ENCODE measurements at regions not wholly inside any gene's neighbourhood (a gene's known extent, or its start where the extent isn't known, plus 50 kb on each side); places are given as distances from the start of the nearest gene placed in this dataset.

GRCh38 chr13:61024046-61024445, 391.6 kb downstream of the PCDH20 start:
- TF ChIP-seq, protein P1, sequence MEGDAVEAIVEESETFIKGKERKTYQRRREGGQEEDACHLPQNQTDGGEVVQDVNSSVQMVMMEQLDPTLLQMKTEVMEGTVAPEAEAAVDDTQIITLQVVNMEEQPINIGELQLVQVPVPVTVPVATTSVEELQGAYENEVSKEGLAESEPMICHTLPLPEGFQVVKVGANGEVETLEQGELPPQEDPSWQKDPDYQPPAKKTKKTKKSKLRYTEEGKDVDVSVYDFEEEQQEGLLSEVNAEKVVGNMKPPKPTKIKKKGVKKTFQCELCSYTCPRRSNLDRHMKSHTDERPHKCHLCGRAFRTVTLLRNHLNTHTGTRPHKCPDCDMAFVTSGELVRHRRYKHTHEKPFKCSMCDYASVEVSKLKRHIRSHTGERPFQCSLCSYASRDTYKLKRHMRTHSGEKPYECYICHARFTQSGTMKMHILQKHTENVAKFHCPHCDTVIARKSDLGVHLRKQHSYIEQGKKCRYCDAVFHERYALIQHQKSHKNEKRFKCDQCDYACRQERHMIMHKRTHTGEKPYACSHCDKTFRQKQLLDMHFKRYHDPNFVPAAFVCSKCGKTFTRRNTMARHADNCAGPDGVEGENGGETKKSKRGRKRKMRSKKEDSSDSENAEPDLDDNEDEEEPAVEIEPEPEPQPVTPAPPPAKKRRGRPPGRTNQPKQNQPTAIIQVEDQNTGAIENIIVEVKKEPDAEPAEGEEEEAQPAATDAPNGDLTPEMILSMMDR (IDR thresholded peaks at IDR 0.05), result no peak
- ATAC-seq (ENCODE audit: low FRiP score) (no peak), DNase-seq (ENCODE audit: low spot score) (no peak)

GRCh38 chr13:61021838-61022237, 393.8 kb downstream of the PCDH20 start:
- TF ChIP-seq, protein P1 (IDR thresholded peaks at IDR 0.05), result no peak
- DNase-seq (ENCODE audit: low spot score) (no peak), ATAC-seq (ENCODE audit: low FRiP score) (no peak)

- DNase-seq (ENCODE audit: low spot score) (no peak), ATAC-seq (ENCODE audit: low FRiP score) (no peak)
- TF ChIP-seq, protein P1 (IDR thresholded peaks at IDR 0.05), result no peak
These were observed 401.9 kb downstream of the PCDH20 start for GRCh38 chr13:61013796-61014195.

- DNase-seq (ENCODE audit: low spot score) (no peak), ATAC-seq (ENCODE audit: low FRiP score) (no peak)
- TF ChIP-seq, protein P1 (IDR thresholded peaks at IDR 0.05), result no peak
These were observed 405.3 kb downstream of the PCDH20 start for GRCh38 chr13:61010358-61010757.

GRCh38 chr13:61002686-61003085, 413.0 kb downstream of the PCDH20 start:
- TF ChIP-seq, protein P1 (IDR thresholded peaks at IDR 0.05), result no peak
- DNase-seq (ENCODE audit: low spot score), result no peak
- ATAC-seq (ENCODE audit: low FRiP score), result no peak

GRCh38 chr13:60990032-60990733, 425.5 kb downstream of the PCDH20 start:
- TF ChIP-seq, protein P1 (IDR thresholded peaks at IDR 0.05), result no peak
- no peak for ATAC-seq (ENCODE audit: low FRiP score)
- no peak for DNase-seq (ENCODE audit: low spot score)

- no peak for DNase-seq (ENCODE audit: low spot score)
- TF ChIP-seq, protein P1 (IDR thresholded peaks at IDR 0.05), result no peak
- no peak for ATAC-seq (ENCODE audit: low FRiP score)
These were observed 429.3 kb downstream of the PCDH20 start for GRCh38 chr13:60986301-60986700.

Data from omental fat pad (tissue), 3 donors.